Ascending aorta (tissue), 2 donors: ENCODE measurements at regions not wholly inside any gene's neighbourhood (a gene's known extent, or its start where the extent isn't known, plus 50 kb on each side); places are given as distances from the start of the nearest gene placed in this dataset.

Experiments
- DNase-seq, 2 donors: peaks; one replicate each; pipeline ENCODE4 v3.0.0-alpha.2; 2019; ENCODE audit warnings: low spot score in 2 of 2
- H3K27ac ChIP-seq, 2 donors: fragments of 200-600 bp; sonication (generic); one replicate each; pipeline ENCODE4 v1.5.1; 2016 to 2017; ENCODE audit warnings: mild to moderate bottlenecking in 1 of 2
- H3K27me3 ChIP-seq: fragments of 200-600 bp; sonication (generic); one replicate; pipeline ENCODE4 v1.5.1; 2017
- H3K36me3 ChIP-seq, 2 donors: fragments of 200-600 bp; sonication (generic); one replicate each; pipeline ENCODE4 v1.5.1; 2016
- H3K4me1 ChIP-seq, 2 donors: fragments of 200-600 bp; sonication (generic); one replicate each; pipeline ENCODE4 v1.5.1; 2016 to 2017; ENCODE audit warnings: mild to moderate bottlenecking in 1 of 2
- H3K4me3 ChIP-seq, 2 donors: fragments of 200-600 bp; sonication (generic); one replicate each; pipeline ENCODE4 v1.5.1; 2016 to 2017; ENCODE audit warnings: mild to moderate bottlenecking in 1 of 2
- H3K9me3 ChIP-seq, 2 donors: fragments of 200-600 bp; sonication (generic); one replicate each; pipeline ENCODE4 v1.5.1; 2016
- CTCF ChIP-seq, 3 experiments: fragments of 200-600 bp in 2 of 3; fragments of 450-650 bp in 1 of 3; sonication (generic) in 2 of 3; IDR thresholded peaks; one replicate each; pipeline ENCODE4 v1.5.1; 2016 to 2019; ENCODE audit warnings: antibody characterized with exemption in 3 of 3, mild to moderate bottlenecking in 1 of 3, moderate library complexity in 1 of 3
- intact Hi-C: fragments of 100-400 bp; cut with DNase I; formaldehyde crosslinking; loops from one replicate; pipeline ENCODE4 v1.15.1; 2023

- no peak overlapping the region for H3K27ac ChIP-seq
- no peak for TF ChIP-seq CTCF (IDR thresholded peaks at IDR 0.05)
- H3K36me3 ChIP-seq: no peaks in the 10 kb centered on the region
- no peaks in the 10 kb centered on the region for H3K27me3 ChIP-seq
- no peaks in the 10 kb centered on the region for H3K9me3 ChIP-seq
- intact Hi-C loops: no loop called here
- H3K4me1 ChIP-seq: no peaks in the 10 kb centered on the region
- DNase-seq: no peak
- no peak overlapping the region for H3K4me3 ChIP-seq
Observed at GRCh38 chr9:13554626-13555025, 275.1 kb upstream of the MPDZ start.

GRCh38 chr9:13552606-13553215 is 273.2 kb upstream of the MPDZ start:
- no peaks in the 10 kb centered on the region for H3K36me3 ChIP-seq
- no peaks in the 10 kb centered on the region for H3K4me1 ChIP-seq
- no peak for TF ChIP-seq CTCF (IDR thresholded peaks at IDR 0.05)
- DNase-seq: no peak
- H3K4me3 ChIP-seq: no peak overlapping the region
- no peaks in the 10 kb centered on the region for H3K9me3 ChIP-seq
- H3K27ac ChIP-seq: no peak overlapping the region
- no peaks in the 10 kb centered on the region for H3K27me3 ChIP-seq
- intact Hi-C loops: no loop called here

DNA sequence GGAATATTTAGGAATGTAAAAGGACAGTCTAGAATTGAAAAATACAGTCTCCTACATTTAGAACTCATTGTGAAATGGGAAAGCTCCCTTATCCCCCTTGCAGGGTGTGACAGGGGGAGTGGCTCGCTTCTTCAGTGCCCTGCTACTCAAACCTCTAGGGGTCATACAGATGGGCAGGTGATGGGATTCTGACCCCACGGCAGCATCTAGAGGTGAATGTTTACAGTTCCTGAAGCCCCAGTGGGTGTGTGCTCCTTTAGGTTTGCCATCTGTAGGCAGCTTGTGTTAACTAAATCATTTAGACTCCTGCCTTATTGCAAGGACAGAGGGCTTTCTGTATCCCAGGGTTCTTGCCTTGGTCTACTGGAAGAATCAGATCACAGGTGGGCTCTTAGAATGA is 271.0 kb upstream of the MPDZ start:
- no peaks in the 10 kb centered on the region for H3K4me1 ChIP-seq
- TF ChIP-seq CTCF (IDR thresholded peaks at IDR 0.05): no peak
- no peak for DNase-seq
- no peaks in the 10 kb centered on the region for H3K36me3 ChIP-seq
- H3K9me3 ChIP-seq: no peaks in the 10 kb centered on the region
- intact Hi-C loops: no loop called here
- H3K27ac ChIP-seq: no peak overlapping the region
- H3K4me3 ChIP-seq: no peak overlapping the region
- no peaks in the 10 kb centered on the region for H3K27me3 ChIP-seq

- Histone ChIP-seq H3K4me3 (no peak overlapping the region), H3K27me3 (no peaks in the 10 kb centered on the region), H3K9me3 (no peaks in the 10 kb centered on the region), H3K27ac (no peak overlapping the region), H3K36me3 (no peaks in the 10 kb centered on the region), H3K4me1 (no peaks in the 10 kb centered on the region)
- intact Hi-C loops: no loop called here
- TF ChIP-seq CTCF (IDR thresholded peaks at IDR 0.05): no peak
- DNase-seq: no peak
Observed at GRCh38 chr9:13548535-13548934, 269.0 kb upstream of the MPDZ start.

- Histone ChIP-seq H3K4me3 (no peak overlapping the region), H3K4me1 (no peaks in the 10 kb centered on the region), H3K27me3 (no peaks in the 10 kb centered on the region), H3K9me3 (no peaks in the 10 kb centered on the region), H3K36me3 (no peaks in the 10 kb centered on the region), H3K27ac (no peak overlapping the region)
- TF ChIP-seq CTCF (IDR thresholded peaks at IDR 0.05): no peak
- no peak for DNase-seq
- intact Hi-C loops: no loop called here
Observed at GRCh38 chr9:13535141-13535540, 255.6 kb upstream of the MPDZ start.

GRCh38 chr9:13534006-13534405 is 254.5 kb upstream of the MPDZ start:
- intact Hi-C loops: no loop called here
- H3K4me1 ChIP-seq: no peaks in the 10 kb centered on the region
- H3K27ac ChIP-seq: no peak overlapping the region
- no peak overlapping the region for H3K4me3 ChIP-seq
- DNase-seq: no peak
- H3K9me3 ChIP-seq: no peaks in the 10 kb centered on the region
- TF ChIP-seq CTCF (IDR thresholded peaks at IDR 0.05): no peak
- H3K36me3 ChIP-seq: no peaks in the 10 kb centered on the region
- H3K27me3 ChIP-seq: no peaks in the 10 kb centered on the region
